ENCODE measurements at regions not wholly inside any gene's neighbourhood (a gene's known extent, or its start where the extent isn't known, plus 50 kb on each side); places are given as distances from the start of the nearest gene placed in this dataset.
A peak's percentile ranks its signal among the peaks of the same experiment; 100 is the strongest.

DNA sequence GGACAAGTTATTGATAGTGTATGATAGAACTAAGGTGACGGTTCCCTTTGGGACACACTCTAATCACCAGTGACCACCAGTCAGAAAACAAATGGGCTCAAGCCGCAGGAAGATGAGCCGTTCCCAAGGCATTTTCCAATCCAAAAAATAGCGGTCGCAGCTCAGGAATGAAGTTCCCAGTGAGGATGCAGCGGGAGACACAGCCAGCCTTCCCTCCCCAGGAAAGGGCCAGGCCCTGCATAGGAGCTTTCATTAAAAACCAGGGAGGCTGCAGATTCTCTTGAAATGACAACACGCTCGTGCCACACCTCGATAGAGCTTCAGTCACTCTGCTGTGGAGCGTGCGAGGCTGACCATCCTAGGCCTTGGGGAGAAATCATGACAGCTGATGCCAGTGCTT, 65.8 kb upstream of the WNT7B start:
- no peak overlapping the region for H3K4me3 ChIP-seq
- H3K4me1 Mint-ChIP-seq = peaks cover 8% of the 10 kb centered on the region
- H3K4me2 ChIP-seq = no peak overlapping the region
- H3K27me3 Mint-ChIP-seq (ENCODE audit: insufficient read depth, low read depth, poor library complexity) = peaks cover 28% of the 10 kb centered on the region
- ATAC-seq (no peak), DNase-seq (ENCODE audit: low spot score) (no peak)
- H3K36me3 ChIP-seq (ENCODE audit: insufficient read depth) = no peaks in the 10 kb centered on the region
- TF ChIP-seq CREB1 (CRISPR knock-in tag; IDR thresholded peaks at IDR 0.05; ENCODE audit: low read depth) = no peak
- H3K36me3 Mint-ChIP-seq (ENCODE audit: low read depth) = no peaks in the 10 kb centered on the region
- H3K27ac ChIP-seq (ENCODE audit: low read depth) = no peak overlapping the region
- H3K9me3 Mint-ChIP-seq = no peaks in the 10 kb centered on the region
- H4K20me1 ChIP-seq (replicated peaks; ENCODE audit: insufficient read depth) = no peaks in the 10 kb centered on the region
- H3K27me3 ChIP-seq (ENCODE audit: insufficient read depth) = peaks cover 32% of the 10 kb centered on the region
- H3K4me1 ChIP-seq (ENCODE audit: insufficient read depth) = peaks cover 10% of the 10 kb centered on the region
- no peaks in the 10 kb centered on the region for H3F3A ChIP-seq (replicated peaks; ENCODE audit: low read depth)
- H3K79me2 ChIP-seq (replicated peaks; ENCODE audit: insufficient read depth) = no peaks in the 10 kb centered on the region
- H3K4me3 Mint-ChIP-seq = no peak overlapping the region
- H3K9me2 ChIP-seq (ENCODE audit: insufficient read depth) = no peaks in the 10 kb centered on the region
- no peak overlapping the region for H2AFZ ChIP-seq
- H3K27ac Mint-ChIP-seq = peak overlapping the region; percentile 56; the same call in 1 of the 2 replicates

DNA sequence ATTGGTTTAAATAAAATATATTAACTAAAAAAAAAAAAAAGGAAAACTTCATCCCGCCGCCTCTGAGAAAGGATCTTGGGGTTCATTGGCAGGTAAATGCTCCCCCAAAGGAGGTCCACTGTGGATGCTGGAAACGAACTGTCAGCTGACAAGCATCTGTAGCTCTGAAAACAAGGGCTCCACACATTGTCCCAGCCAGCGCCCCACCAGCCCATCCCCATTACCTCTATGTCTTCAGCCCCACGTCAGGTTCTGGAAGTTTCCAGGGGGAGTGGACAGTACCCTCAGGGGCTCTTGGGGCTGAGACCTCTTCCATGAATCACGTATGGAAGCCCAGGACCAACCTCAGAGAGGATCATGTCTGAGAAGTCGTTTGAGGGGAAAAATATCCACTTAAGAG, 66.4 kb upstream of the WNT7B start:
- ATAC-seq (no peak), DNase-seq (ENCODE audit: low spot score) (no peak)
- no peak overlapping the region for H3K27ac Mint-ChIP-seq
- no peak overlapping the region for H3K4me2 ChIP-seq
- no peaks in the 10 kb centered on the region for H3K9me3 Mint-ChIP-seq
- peaks cover 10% of the 10 kb centered on the region for H3K4me1 ChIP-seq (ENCODE audit: insufficient read depth)
- peak overlapping the region; percentile 69; the same call in 2 of the 3 replicates for H3K4me3 Mint-ChIP-seq
- H3K4me1 Mint-ChIP-seq = peaks cover 8% of the 10 kb centered on the region
- no peaks in the 10 kb centered on the region for H3K36me3 Mint-ChIP-seq (ENCODE audit: low read depth)
- peaks cover 32% of the 10 kb centered on the region for H3K27me3 ChIP-seq (ENCODE audit: insufficient read depth)
- TF ChIP-seq STAT1 (IDR thresholded peaks at IDR 0.05; ENCODE audit: unreplicated experiment) (no peak), POLR2AphosphoS5 (IDR thresholded peaks at IDR 0.05; ENCODE audit: low read depth) (no peak), EZH2 (IDR thresholded peaks at IDR 0.05; ENCODE audit: low read depth, unreplicated experiment) (no peak), ZNF331 (CRISPR knock-in tag; IDR thresholded peaks at IDR 0.05; ENCODE audit: low read depth) (no peak), ZNF114 (CRISPR knock-in tag; IDR thresholded peaks at IDR 0.05) (no peak), NANOG (IDR thresholded peaks at IDR 0.05; ENCODE audit: borderline replicate concordance) (no peak), JUNB (IDR thresholded peaks at IDR 0.05; ENCODE audit: unreplicated experiment) (no peak)
- TF ChIP-seq, protein P1, sequence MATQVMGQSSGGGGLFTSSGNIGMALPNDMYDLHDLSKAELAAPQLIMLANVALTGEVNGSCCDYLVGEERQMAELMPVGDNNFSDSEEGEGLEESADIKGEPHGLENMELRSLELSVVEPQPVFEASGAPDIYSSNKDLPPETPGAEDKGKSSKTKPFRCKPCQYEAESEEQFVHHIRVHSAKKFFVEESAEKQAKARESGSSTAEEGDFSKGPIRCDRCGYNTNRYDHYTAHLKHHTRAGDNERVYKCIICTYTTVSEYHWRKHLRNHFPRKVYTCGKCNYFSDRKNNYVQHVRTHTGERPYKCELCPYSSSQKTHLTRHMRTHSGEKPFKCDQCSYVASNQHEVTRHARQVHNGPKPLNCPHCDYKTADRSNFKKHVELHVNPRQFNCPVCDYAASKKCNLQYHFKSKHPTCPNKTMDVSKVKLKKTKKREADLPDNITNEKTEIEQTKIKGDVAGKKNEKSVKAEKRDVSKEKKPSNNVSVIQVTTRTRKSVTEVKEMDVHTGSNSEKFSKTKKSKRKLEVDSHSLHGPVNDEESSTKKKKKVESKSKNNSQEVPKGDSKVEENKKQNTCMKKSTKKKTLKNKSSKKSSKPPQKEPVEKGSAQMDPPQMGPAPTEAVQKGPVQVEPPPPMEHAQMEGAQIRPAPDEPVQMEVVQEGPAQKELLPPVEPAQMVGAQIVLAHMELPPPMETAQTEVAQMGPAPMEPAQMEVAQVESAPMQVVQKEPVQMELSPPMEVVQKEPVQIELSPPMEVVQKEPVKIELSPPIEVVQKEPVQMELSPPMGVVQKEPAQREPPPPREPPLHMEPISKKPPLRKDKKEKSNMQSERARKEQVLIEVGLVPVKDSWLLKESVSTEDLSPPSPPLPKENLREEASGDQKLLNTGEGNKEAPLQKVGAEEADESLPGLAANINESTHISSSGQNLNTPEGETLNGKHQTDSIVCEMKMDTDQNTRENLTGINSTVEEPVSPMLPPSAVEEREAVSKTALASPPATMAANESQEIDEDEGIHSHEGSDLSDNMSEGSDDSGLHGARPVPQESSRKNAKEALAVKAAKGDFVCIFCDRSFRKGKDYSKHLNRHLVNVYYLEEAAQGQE (IDR thresholded peaks at IDR 0.05; ENCODE audit: unreplicated experiment) = no peak
- TF ChIP-seq, protein P2, sequence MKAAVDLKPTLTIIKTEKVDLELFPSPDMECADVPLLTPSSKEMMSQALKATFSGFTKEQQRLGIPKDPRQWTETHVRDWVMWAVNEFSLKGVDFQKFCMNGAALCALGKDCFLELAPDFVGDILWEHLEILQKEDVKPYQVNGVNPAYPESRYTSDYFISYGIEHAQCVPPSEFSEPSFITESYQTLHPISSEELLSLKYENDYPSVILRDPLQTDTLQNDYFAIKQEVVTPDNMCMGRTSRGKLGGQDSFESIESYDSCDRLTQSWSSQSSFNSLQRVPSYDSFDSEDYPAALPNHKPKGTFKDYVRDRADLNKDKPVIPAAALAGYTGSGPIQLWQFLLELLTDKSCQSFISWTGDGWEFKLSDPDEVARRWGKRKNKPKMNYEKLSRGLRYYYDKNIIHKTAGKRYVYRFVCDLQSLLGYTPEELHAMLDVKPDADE (IDR thresholded peaks at IDR 0.05) = no peak
- TF ChIP-seq, protein P3, sequence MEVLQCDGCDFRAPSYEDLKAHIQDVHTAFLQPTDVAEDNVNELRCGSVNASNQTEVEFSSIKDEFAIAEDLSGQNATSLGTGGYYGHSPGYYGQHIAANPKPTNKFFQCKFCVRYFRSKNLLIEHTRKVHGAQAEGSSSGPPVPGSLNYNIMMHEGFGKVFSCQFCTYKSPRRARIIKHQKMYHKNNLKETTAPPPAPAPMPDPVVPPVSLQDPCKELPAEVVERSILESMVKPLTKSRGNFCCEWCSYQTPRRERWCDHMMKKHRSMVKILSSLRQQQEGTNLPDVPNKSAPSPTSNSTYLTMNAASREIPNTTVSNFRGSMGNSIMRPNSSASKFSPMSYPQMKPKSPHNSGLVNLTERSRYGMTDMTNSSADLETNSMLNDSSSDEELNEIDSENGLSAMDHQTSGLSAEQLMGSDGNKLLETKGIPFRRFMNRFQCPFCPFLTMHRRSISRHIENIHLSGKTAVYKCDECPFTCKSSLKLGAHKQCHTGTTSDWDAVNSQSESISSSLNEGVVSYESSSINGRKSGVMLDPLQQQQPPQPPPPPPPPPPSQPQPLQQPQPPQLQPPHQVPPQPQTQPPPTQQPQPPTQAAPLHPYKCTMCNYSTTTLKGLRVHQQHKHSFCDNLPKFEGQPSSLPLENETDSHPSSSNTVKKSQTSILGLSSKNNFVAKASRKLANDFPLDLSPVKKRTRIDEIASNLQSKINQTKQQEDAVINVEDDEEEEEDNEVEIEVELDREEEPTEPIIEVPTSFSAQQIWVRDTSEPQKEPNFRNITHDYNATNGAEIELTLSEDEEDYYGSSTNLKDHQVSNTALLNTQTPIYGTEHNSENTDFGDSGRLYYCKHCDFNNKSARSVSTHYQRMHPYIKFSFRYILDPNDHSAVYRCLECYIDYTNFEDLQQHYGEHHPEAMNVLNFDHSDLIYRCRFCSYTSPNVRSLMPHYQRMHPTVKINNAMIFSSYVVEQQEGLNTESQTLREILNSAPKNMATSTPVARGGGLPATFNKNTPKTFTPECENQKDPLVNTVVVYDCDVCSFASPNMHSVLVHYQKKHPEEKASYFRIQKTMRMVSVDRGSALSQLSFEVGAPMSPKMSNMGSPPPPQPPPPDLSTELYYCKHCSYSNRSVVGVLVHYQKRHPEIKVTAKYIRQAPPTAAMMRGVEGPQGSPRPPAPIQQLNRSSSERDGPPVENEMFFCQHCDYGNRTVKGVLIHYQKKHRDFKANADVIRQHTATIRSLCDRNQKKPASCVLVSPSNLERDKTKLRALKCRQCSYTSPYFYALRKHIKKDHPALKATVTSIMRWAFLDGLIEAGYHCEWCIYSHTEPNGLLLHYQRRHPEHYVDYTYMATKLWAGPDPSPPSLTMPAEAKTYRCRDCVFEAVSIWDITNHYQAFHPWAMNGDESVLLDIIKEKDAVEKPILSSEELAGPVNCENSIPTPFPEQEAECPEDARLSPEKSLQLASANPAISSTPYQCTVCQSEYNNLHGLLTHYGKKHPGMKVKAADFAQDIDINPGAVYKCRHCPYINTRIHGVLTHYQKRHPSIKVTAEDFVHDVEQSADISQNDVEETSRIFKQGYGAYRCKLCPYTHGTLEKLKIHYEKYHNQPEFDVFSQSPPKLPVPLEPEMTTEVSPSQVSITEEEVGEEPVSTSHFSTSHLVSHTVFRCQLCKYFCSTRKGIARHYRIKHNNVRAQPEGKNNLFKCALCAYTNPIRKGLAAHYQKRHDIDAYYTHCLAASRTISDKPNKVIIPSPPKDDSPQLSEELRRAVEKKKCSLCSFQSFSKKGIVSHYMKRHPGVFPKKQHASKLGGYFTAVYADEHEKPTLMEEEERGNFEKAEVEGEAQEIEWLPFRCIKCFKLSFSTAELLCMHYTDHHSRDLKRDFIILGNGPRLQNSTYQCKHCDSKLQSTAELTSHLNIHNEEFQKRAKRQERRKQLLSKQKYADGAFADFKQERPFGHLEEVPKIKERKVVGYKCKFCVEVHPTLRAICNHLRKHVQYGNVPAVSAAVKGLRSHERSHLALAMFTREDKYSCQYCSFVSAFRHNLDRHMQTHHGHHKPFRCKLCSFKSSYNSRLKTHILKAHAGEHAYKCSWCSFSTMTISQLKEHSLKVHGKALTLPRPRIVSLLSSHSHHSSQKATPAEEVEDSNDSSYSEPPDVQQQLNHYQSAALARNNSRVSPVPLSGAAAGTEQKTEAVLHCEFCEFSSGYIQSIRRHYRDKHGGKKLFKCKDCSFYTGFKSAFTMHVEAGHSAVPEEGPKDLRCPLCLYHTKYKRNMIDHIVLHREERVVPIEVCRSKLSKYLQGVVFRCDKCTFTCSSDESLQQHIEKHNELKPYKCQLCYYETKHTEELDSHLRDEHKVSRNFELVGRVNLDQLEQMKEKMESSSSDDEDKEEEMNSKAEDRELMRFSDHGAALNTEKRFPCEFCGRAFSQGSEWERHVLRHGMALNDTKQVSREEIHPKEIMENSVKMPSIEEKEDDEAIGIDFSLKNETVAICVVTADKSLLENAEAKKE (CRISPR knock-in tag; IDR thresholded peaks at IDR 0.05) = no peak
- no peak overlapping the region for H3K4me3 ChIP-seq
- no peaks in the 10 kb centered on the region for H3K79me2 ChIP-seq (replicated peaks; ENCODE audit: insufficient read depth)
- H3K27ac ChIP-seq (ENCODE audit: low read depth) = no peak overlapping the region
- H3F3A ChIP-seq (replicated peaks; ENCODE audit: low read depth) = no peaks in the 10 kb centered on the region
- H4K20me1 ChIP-seq (replicated peaks; ENCODE audit: insufficient read depth) = no peaks in the 10 kb centered on the region
- peak overlapping the region; percentile 90; the same call in 1 of the 2 replicates for H2AFZ ChIP-seq
- H3K9me2 ChIP-seq (ENCODE audit: insufficient read depth) = no peaks in the 10 kb centered on the region
- H3K36me3 ChIP-seq (ENCODE audit: insufficient read depth) = no peaks in the 10 kb centered on the region
- peaks cover 28% of the 10 kb centered on the region for H3K27me3 Mint-ChIP-seq (ENCODE audit: insufficient read depth, low read depth, poor library complexity)

Data from GM23338 (cell line).